SK-N-SH treated with all-trans-retinoic acid at 6 μM for 48 hours (cell line): ENCODE measurements at regions not wholly inside any gene's neighbourhood (a gene's known extent, or its start where the extent isn't known, plus 50 kb on each side); places are given as distances from the start of the nearest gene placed in this dataset.
"Not testable (repeated sequence)": the region's sequence is repeated elsewhere in the genome, so short reads cannot be mapped to it uniquely, and the experiment has no call there.

Experiments
- ATAC-seq: fragments of 200-7000 bp; cut with Tn5 transposase; 3 replicates; pipeline ENCODE4 v1.9.1; 2020; ENCODE audit warnings: mild to moderate bottlenecking, moderate library complexity
- ARNTL ChIP-seq: fragments of 450-650 bp; formaldehyde crosslinking; IDR thresholded peaks from 2 replicates; pipeline ENCODE4 v1.5.0; 2020; ENCODE audit warnings: low read depth, mild to moderate bottlenecking, moderate library complexity, borderline replicate concordance
- BACH2 ChIP-seq: fragments of 250-450 bp; sonication (Bioruptor Pico); IDR thresholded peaks from 2 replicates; pipeline ENCODE4 v1.9.0; 2021; ENCODE audit warnings: mild to moderate bottlenecking, borderline replicate concordance
- CREB5 ChIP-seq: fragments of 250-450 bp; sonication (Bioruptor Pico); IDR thresholded peaks from 2 replicates; pipeline ENCODE4 v1.5.1; 2020; ENCODE audit warnings: low read depth, mild to moderate bottlenecking, moderate library complexity
- CSDC2 ChIP-seq: fragments of 250-450 bp; sonication (Bioruptor Pico); IDR thresholded peaks from 2 replicates; pipeline ENCODE4 v1.5.0; 2020; ENCODE audit warnings: mild to moderate bottlenecking, moderate library complexity
- CSRNP3 ChIP-seq: fragments of 250-450 bp; sonication (Bioruptor Pico); IDR thresholded peaks from 2 replicates; pipeline ENCODE4 v1.5.1; 2021; ENCODE audit warnings: mild to moderate bottlenecking, moderate library complexity
- ESRRG ChIP-seq: fragments of 250-450 bp; sonication (Bioruptor Pico); IDR thresholded peaks from 2 replicates; pipeline ENCODE4 v1.6.1; 2021; ENCODE audit warnings: mild to moderate bottlenecking
- GLIS3 ChIP-seq: fragments of 250-450 bp; sonication (Bioruptor Pico); IDR thresholded peaks from 2 replicates; pipeline ENCODE4 v1.5.0; 2020; ENCODE audit warnings: mild to moderate bottlenecking, moderate library complexity
- ISL1 ChIP-seq: fragments of 250-450 bp; sonication (Bioruptor Pico); IDR thresholded peaks from 2 replicates; pipeline ENCODE4 v2.1.2; 2022; ENCODE audit warnings: mild to moderate bottlenecking, moderate library complexity
- OSR1 ChIP-seq: fragments of 250-450 bp; sonication (Bioruptor Pico); IDR thresholded peaks from 2 replicates; pipeline ENCODE4 v1.8.0; 2022; ENCODE audit warnings: moderate library complexity, mild to moderate bottlenecking, inconsistent platforms
- POU6F1 ChIP-seq: fragments of 250-450 bp; sonication (Bioruptor Pico); IDR thresholded peaks from 2 replicates; pipeline ENCODE4 v1.8.0; 2021; ENCODE audit warnings: low read depth, mild to moderate bottlenecking, moderate library complexity, borderline replicate concordance
- PPARA ChIP-seq: fragments of 250-450 bp; sonication (Bioruptor Pico); IDR thresholded peaks from 2 replicates; pipeline ENCODE4 v1.5.0; 2020; ENCODE audit warnings: mild to moderate bottlenecking, borderline replicate concordance
- RARB ChIP-seq: fragments of 250-450 bp; sonication (Bioruptor Pico); IDR thresholded peaks from 2 replicates; pipeline ENCODE4 v1.8.0; 2021; ENCODE audit warnings: mild to moderate bottlenecking, moderate library complexity
- SNAI2 ChIP-seq: fragments of 250-450 bp; sonication (Bioruptor Pico); IDR thresholded peaks from 2 replicates; pipeline ENCODE4 v1.5.0; 2020; ENCODE audit warnings: mild to moderate bottlenecking, moderate library complexity
- TCF4 ChIP-seq: fragments of 250-450 bp; sonication (Bioruptor Pico); IDR thresholded peaks from 2 replicates; pipeline ENCODE4 v1.8.0; 2021; ENCODE audit warnings: mild to moderate bottlenecking, moderate library complexity, borderline replicate concordance
- TOX ChIP-seq: fragments of 250-450 bp; sonication (Bioruptor Pico); IDR thresholded peaks from 2 replicates; pipeline ENCODE4 v1.8.0; 2021; ENCODE audit warnings: mild to moderate bottlenecking, moderate library complexity, borderline replicate concordance
- TSHZ2 ChIP-seq: fragments of 250-450 bp; sonication (Bioruptor Pico); IDR thresholded peaks from 2 replicates; pipeline ENCODE4 v1.5.0; 2020; ENCODE audit warnings: mild to moderate bottlenecking, moderate library complexity
- ZC3H10 ChIP-seq: fragments of 250-450 bp; sonication (Bioruptor Pico); IDR thresholded peaks from 2 replicates; pipeline ENCODE4 v1.5.1; 2021; ENCODE audit warnings: mild to moderate bottlenecking, moderate library complexity
- ZFP30 ChIP-seq: fragments of 450-650 bp; formaldehyde crosslinking; IDR thresholded peaks from 2 replicates; pipeline ENCODE4 v1.5.0; 2022; ENCODE audit warnings: mild to moderate bottlenecking, moderate library complexity
- ZNF70 ChIP-seq: fragments of 450-650 bp; formaldehyde crosslinking; IDR thresholded peaks from 2 replicates; pipeline ENCODE4 v1.5.0; 2020; ENCODE audit warnings: mild to moderate bottlenecking, moderate library complexity

- TF ChIP-seq ESRRG (CRISPR knock-in tag) (no peak), ISL1 (no peak), BACH2 (CRISPR knock-in tag) (no peak), TCF4 (CRISPR knock-in tag) (no peak), PPARA (no peak), SNAI2 (no peak)
- TF ChIP-seq, all 23 proteins: peak for 0
These were observed 598.2 kb downstream of the TRIML1 start (continued) for GRCh38 chr4:188737251-188738002.

- ATAC-seq = peak; percentile 85
These were observed 599.0 kb downstream of the TRIML1 start for GRCh38 chr4:188738290-188738689.

GRCh38 chr4:188740172-188740571 is 600.9 kb downstream of the TRIML1 start:
- ATAC-seq = not testable (repeated sequence)

GRCh38 chr4:188740791-188741190 is 601.5 kb downstream of the TRIML1 start:
- peak; percentile 57 for ATAC-seq

GRCh38 chr4:188754372-188755002 is 615.2 kb downstream of the TRIML1 start:
- TF ChIP-seq ARNTL (no peak), ZC3H10 (CRISPR knock-in tag) (no peak), ISL1 (no peak), PPARA (no peak), ZFP30 (CRISPR knock-in tag) (no peak), ZNF70 (CRISPR knock-in tag) (no peak), GLIS3 (CRISPR knock-in tag) (no peak), OSR1 (CRISPR knock-in tag) (no peak), TOX (CRISPR knock-in tag) (no peak), RARB (no peak), ESRRG (CRISPR knock-in tag) (no peak), TSHZ2 (no peak), CREB5 (CRISPR knock-in tag) (no peak), POU6F1 (CRISPR knock-in tag) (no peak), CSDC2 (CRISPR knock-in tag) (no peak), CSRNP3 (CRISPR knock-in tag) (no peak)
- TF ChIP-seq, all 23 proteins: peak for 0
- no peak for ATAC-seq
